BJ (cell line): ENCODE measurements at regions not wholly inside any gene's neighbourhood (a gene's known extent, or its start where the extent isn't known, plus 50 kb on each side); places are given as distances from the start of the nearest gene placed in this dataset.

Experiments
- CTCF ChIA-PET: fragments of 350-600 bp; formaldehyde crosslinking; extraction: SDS; loops from one replicate; lab custom pipeline; 2021; ENCODE audit warnings: antibody characterized with exemption, inconsistent platforms; lab: Yijun Ruan, JAX
- POLR2A ChIA-PET: fragments of 300-600 bp; sonication (Branson Sonifier 250); formaldehyde crosslinking; extraction: SDS; loops from one replicate; lab custom pipeline; 2021; ENCODE audit warnings: antibody characterized with exemption; lab: Charles Lee
- DNase-seq: peaks from one replicate; pipeline ENCODE4 v3.0.0-alpha.2; 2011; ENCODE audit warnings: low read depth
- H3K27me3 ChIP-seq: 2 replicates; pipeline ENCODE4 v1.6.0; 2011; ENCODE audit warnings: low read length; ENCODE audit not compliant: control insufficient read depth, insufficient read depth
- H3K36me3 ChIP-seq: 2 replicates; pipeline ENCODE4 v1.5.1; 2011; ENCODE audit warnings: low read length; ENCODE audit not compliant: control insufficient read depth, insufficient read depth
- H3K4me3 ChIP-seq: 2 replicates; pipeline ENCODE4 v1.5.1; 2011; ENCODE audit warnings: low read depth, mild to moderate bottlenecking, control low read depth, low read length
- TF ChIP-seq, protein P1 (sequence below): IDR thresholded peaks from 2 replicates; pipeline ENCODE4 v1.5.1; 2011; ENCODE audit warnings: low read depth, mild to moderate bottlenecking, control low read depth, inconsistent platforms, low read length, moderate library complexity; ENCODE audit not compliant: insufficient read depth

DNA sequence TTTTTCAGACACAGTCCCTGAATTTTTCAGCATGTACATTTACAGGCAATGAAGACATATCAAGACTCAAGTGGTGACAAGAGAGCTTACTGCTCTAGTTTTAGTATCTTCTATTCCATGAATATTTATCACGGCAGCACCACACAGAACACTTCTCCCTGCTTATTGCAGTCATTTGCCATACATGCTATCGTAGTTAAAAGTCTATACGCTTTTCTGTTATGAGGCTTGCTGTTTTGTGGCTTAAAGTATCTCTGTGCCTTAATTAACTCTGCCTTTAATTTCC, 65.4 kb upstream of the GK2 start:
- TF ChIP-seq, protein P1, sequence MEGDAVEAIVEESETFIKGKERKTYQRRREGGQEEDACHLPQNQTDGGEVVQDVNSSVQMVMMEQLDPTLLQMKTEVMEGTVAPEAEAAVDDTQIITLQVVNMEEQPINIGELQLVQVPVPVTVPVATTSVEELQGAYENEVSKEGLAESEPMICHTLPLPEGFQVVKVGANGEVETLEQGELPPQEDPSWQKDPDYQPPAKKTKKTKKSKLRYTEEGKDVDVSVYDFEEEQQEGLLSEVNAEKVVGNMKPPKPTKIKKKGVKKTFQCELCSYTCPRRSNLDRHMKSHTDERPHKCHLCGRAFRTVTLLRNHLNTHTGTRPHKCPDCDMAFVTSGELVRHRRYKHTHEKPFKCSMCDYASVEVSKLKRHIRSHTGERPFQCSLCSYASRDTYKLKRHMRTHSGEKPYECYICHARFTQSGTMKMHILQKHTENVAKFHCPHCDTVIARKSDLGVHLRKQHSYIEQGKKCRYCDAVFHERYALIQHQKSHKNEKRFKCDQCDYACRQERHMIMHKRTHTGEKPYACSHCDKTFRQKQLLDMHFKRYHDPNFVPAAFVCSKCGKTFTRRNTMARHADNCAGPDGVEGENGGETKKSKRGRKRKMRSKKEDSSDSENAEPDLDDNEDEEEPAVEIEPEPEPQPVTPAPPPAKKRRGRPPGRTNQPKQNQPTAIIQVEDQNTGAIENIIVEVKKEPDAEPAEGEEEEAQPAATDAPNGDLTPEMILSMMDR, result no peak
- no peaks in the 10 kb centered on the region for H3K27me3 ChIP-seq
- H3K36me3 ChIP-seq, result no peaks in the 10 kb centered on the region
- ChIA-PET CTCF (interaction anchor here (0.9 kb wide), 1 partner anchor 25 kb away, joined by 3 read pairs; no protein-coding TSS in a partner anchor), POLR2A (no interaction called here)
- H3K4me3 ChIP-seq, result no peak overlapping the region
- no peak for DNase-seq

DNA sequence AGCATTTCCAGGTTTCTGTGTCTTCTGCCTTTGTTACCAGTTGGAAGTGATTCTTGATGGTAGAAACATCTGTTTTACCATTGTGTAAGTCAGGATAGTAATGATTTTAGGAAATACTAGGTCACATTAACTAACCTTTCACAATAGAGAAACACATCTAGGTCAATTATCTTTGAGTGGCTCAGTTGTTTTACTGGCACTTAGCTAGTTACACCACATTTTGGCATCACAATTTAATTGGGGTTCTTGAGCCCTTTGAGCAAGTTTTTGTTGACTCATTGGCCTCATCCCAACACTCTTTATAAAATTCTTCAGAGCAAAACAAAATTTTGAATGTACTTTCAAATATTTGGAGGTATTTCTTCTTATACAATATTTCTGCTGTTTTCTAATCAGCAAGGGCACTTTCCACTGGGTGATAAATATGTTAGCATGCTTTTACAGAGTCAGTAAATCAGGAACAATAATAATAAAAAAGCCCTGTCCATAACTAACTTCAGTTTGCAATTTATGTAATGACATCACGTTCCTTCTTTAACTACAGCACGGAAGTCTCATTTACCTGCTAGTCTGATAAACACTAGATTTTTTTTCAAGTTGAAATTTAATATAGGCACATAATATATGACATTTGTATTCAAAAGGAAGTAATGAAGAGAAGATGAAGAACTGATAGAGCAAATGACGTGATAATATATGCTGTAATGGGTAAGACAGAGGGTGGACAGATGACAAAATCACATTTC, 64.8 kb upstream of the GK2 start:
- H3K4me3 ChIP-seq, result no peak overlapping the region
- DNase-seq, result no peak
- H3K27me3 ChIP-seq, result no peaks in the 10 kb centered on the region
- ChIA-PET CTCF (no interaction called here), POLR2A (no interaction called here)
- TF ChIP-seq, protein P1, result no peak
- H3K36me3 ChIP-seq, result no peaks in the 10 kb centered on the region

DNA sequence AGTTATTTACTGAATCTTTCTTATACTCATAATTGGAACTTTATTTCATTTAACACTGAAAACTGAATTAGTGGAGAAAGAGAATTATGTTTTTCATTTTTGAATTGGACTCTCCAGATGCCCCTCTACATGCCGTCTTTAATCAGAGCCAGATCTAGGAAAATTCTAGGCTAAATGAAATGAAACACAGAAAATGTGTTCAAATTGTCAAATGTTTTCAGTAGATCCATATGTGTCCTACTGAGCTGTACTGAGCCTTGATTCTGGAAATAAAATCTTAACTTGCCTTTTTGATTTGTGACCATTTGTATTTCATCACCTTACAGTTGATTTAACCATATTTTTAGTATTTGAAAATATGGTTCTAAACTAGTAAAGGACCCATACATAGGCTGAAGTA, 64.0 kb upstream of the GK2 start:
- no peak for DNase-seq
- ChIA-PET CTCF (interaction anchor here (0.6 kb wide), 1 partner anchor 94 kb away, joined by 3 read pairs; no protein-coding TSS in a partner anchor), POLR2A (no interaction called here)
- Histone ChIP-seq H3K36me3 (no peaks in the 10 kb centered on the region), H3K27me3 (no peaks in the 10 kb centered on the region), H3K4me3 (no peak overlapping the region)
- TF ChIP-seq, protein P1, result no peak

DNA sequence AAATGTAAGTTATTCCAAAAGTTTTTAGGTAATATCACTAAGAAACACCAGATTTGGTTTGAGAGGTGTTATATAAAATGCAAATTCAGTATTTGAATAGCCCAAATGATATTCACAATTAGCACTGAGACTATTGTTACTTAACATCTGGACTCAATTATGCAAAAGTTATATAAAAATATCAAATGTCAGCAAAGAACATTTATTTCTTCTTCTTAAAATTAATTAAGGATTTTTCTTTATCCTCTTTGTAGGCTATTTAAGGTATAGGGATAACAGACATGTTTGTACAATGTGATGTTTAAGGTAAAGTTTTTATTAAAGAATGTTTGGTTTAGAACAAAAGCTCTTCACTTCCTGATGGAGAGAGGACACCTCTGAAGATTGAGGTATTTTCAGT, 63.3 kb upstream of the GK2 start:
- TF ChIP-seq, protein P1, result no peak
- Histone ChIP-seq H3K4me3 (no peak overlapping the region), H3K36me3 (no peaks in the 10 kb centered on the region), H3K27me3 (no peaks in the 10 kb centered on the region)
- ChIA-PET POLR2A (no interaction called here), CTCF (no interaction called here)
- no peak for DNase-seq

DNA sequence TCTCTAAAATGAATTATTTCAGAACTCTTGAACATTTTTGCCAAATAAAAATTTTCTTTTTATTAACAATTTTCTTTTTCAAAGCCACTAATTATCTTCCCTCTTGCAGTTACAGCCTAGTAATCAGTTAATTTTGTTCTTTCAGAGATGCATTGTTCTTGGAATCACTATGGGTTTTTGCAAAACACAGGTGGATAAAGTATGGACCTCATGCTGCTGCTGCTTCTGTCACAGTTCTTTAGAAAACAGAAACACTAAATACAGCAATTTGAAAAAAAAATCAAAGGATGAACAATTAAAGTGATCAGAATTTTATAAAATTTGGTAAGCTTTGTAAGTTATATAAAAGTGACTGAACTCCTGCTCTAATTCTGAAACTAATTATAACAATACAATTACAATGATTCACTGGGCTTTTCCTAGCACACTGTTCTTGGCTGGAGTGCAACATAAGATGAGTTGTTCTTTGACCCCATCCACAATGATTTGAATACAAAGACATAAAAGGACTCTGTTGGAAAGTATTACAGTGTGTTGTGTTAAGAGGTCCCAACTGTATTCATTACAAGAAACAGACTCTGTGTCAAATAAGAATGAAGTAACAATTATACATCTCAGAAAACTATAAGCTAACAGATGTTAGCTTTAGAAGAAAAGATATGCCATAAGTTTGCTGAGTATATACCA, 59.4 kb upstream of the GK2 start:
- DNase-seq, result no peak

More for the DNA sequence above, 59.4 kb upstream of the GK2 start:
- H3K27me3 ChIP-seq, result no peaks in the 10 kb centered on the region
- H3K4me3 ChIP-seq, result no peak overlapping the region
- ChIA-PET POLR2A (interaction anchor here (0.5 kb wide), 1 partner anchor 1138 kb away, joined by 3 read pairs; no protein-coding TSS in a partner anchor), CTCF (no interaction called here)
- TF ChIP-seq, protein P1, result no peak
- no peaks in the 10 kb centered on the region for H3K36me3 ChIP-seq
